SU-DHL-6 (cell line): ENCODE measurements at regions not wholly inside any gene's neighbourhood (a gene's known extent, or its start where the extent isn't known, plus 50 kb on each side); places are given as distances from the start of the nearest gene placed in this dataset.

Experiments
- H2AFZ ChIP-seq: fragments of 200-600 bp; sonication (generic); 2 replicates; pipeline ENCODE4 v1.6.1; 2014; ENCODE audit warnings: low read depth, mild to moderate bottlenecking, moderate library complexity, mixed read lengths, antibody characterized with exemption, low read length; ENCODE audit not compliant: severe bottlenecking
- H3F3A ChIP-seq: fragments of 200-600 bp; shearing (Covaris generic); 2 replicates; pipeline ENCODE4 v1.6.0; 2016; ENCODE audit warnings: antibody characterized with exemption, mild to moderate bottlenecking; ENCODE audit not compliant: insufficient read depth
- H3K27ac ChIP-seq: fragments of 200-600 bp; sonication (generic); 2 replicates; pipeline ENCODE4 v1.5.1; 2016; ENCODE audit warnings: low read depth, mild to moderate bottlenecking, low read length, moderate library complexity, mixed read lengths
- H3K27me3 ChIP-seq: fragments of 200-600 bp; sonication (generic), shearing (Covaris generic); 2 replicates; pipeline ENCODE4 v1.6.0; 2014; ENCODE audit warnings: mild to moderate bottlenecking, low read length
- H3K36me3 ChIP-seq: fragments of 200-600 bp; sonication (generic); 2 replicates; pipeline ENCODE4 v1.6.1; 2014; ENCODE audit warnings: mild to moderate bottlenecking, low read length, mixed read lengths
- H3K4me2 ChIP-seq: fragments of 300-600, 200-600 bp; shearing (Covaris generic), sonication (generic); 2 replicates; pipeline ENCODE4 v1.6.0; 2014; ENCODE audit warnings: low read length, low read depth, mild to moderate bottlenecking; ENCODE audit not compliant: poor library complexity, severe bottlenecking
- H3K4me3 ChIP-seq: fragments of 200-600 bp; sonication (generic); 2 replicates; pipeline ENCODE4 v1.5.1; 2014; ENCODE audit warnings: antibody characterized with exemption, low read length, mild to moderate bottlenecking, mixed read lengths; ENCODE audit not compliant: insufficient read depth, poor library complexity, severe bottlenecking
- H3K79me2 ChIP-seq: fragments of 200-600 bp; sonication (generic); 2 replicates; pipeline ENCODE4 v1.6.1; 2014; ENCODE audit warnings: mild to moderate bottlenecking, low read length, moderate library complexity; ENCODE audit not compliant: insufficient read depth
- H3K9ac ChIP-seq: fragments of 200-600 bp; sonication (generic); 2 replicates; pipeline ENCODE4 v1.7.0; 2014; ENCODE audit warnings: mild to moderate bottlenecking, low read length
- H3K9me2 ChIP-seq: fragments of 200-600 bp; sonication (generic); replicated peaks from 2 replicates; pipeline ENCODE4 v1.6.1; 2014; ENCODE audit warnings: low read length; ENCODE audit not compliant: insufficient read depth
- H3K9me3 ChIP-seq: fragments of 200-600 bp; sonication (generic); 2 replicates; pipeline ENCODE4 v1.6.1; 2014; ENCODE audit warnings: low read length, mixed read lengths; ENCODE audit not compliant: insufficient read depth
- H4K20me1 ChIP-seq: fragments of 200-600 bp; sonication (generic); 2 replicates; pipeline ENCODE4 v1.6.1; 2014; ENCODE audit warnings: low read depth, mild to moderate bottlenecking, antibody characterized with exemption, low read length, moderate library complexity, mixed read lengths
- CTCF ChIP-seq: fragments of 200-600 bp; sonication (generic); IDR thresholded peaks from one replicate; pipeline ENCODE4 v1.5.1; 2017; ENCODE audit warnings: antibody characterized with exemption, mild to moderate bottlenecking, low read length, moderate library complexity; ENCODE audit not compliant: insufficient read depth, poor library complexity, severe bottlenecking
- EZH2phosphoT487 ChIP-seq: fragments of 200-600 bp; sonication (generic), shearing (Covaris generic); conservative IDR thresholded peaks from 2 replicates; pipeline ENCODE4 v1.6.1; 2018; ENCODE audit warnings: mild to moderate bottlenecking, antibody characterized with exemption, low read length, moderate library complexity, mixed read lengths

- no peak overlapping the region for H3K4me3 ChIP-seq
- no peaks in the 10 kb centered on the region for H3F3A ChIP-seq
- no peaks in the 10 kb centered on the region for H3K79me2 ChIP-seq
- H3K27me3 ChIP-seq = no peaks in the 10 kb centered on the region
- no peak for TF ChIP-seq CTCF
- TF ChIP-seq EZH2phosphoT487 = no peak
- no peaks in the 10 kb centered on the region for H3K36me3 ChIP-seq
- H3K27ac ChIP-seq = no peak overlapping the region
- H3K9me2 ChIP-seq = no peaks in the 10 kb centered on the region
- H3K9me3 ChIP-seq = no peaks in the 10 kb centered on the region
- H2AFZ ChIP-seq = no peak overlapping the region
- H3K9ac ChIP-seq = no peak overlapping the region
- no peaks in the 10 kb centered on the region for H4K20me1 ChIP-seq
- H3K4me2 ChIP-seq = no peak overlapping the region
Observed at GRCh38 chr12:92244036-92244435, 98.4 kb upstream of the BTG1 start.

- H3K9ac ChIP-seq = no peak overlapping the region
- H3K9me3 ChIP-seq = no peaks in the 10 kb centered on the region
- H3F3A ChIP-seq = no peaks in the 10 kb centered on the region
- no peaks in the 10 kb centered on the region for H4K20me1 ChIP-seq
- no peak for TF ChIP-seq CTCF
- TF ChIP-seq EZH2phosphoT487 = no peak
- H3K27me3 ChIP-seq = no peaks in the 10 kb centered on the region
- H3K4me2 ChIP-seq = no peak overlapping the region
- H3K9me2 ChIP-seq = no peaks in the 10 kb centered on the region
- H2AFZ ChIP-seq = no peak overlapping the region
- no peaks in the 10 kb centered on the region for H3K79me2 ChIP-seq
- H3K36me3 ChIP-seq = no peaks in the 10 kb centered on the region
- no peak overlapping the region for H3K4me3 ChIP-seq
- H3K27ac ChIP-seq = no peak overlapping the region
Observed at GRCh38 chr12:92242907-92243306, 97.3 kb upstream of the BTG1 start.

GRCh38 chr12:92237762-92238523 lies 92.3 kb upstream of the BTG1 start:
- Histone ChIP-seq H3K4me2 (no peak overlapping the region), H3K9me3 (no peaks in the 10 kb centered on the region), H3K9me2 (no peaks in the 10 kb centered on the region), H3K4me3 (no peak overlapping the region), H3K36me3 (no peaks in the 10 kb centered on the region), H3K79me2 (no peaks in the 10 kb centered on the region), H3K27me3 (no peaks in the 10 kb centered on the region), H2AFZ (no peak overlapping the region), H3K27ac (no peak overlapping the region), H4K20me1 (no peaks in the 10 kb centered on the region), H3F3A (no peaks in the 10 kb centered on the region), H3K9ac (no peak overlapping the region)
- TF ChIP-seq EZH2phosphoT487 (no peak), CTCF (no peak)
